WTC11 (cell line): ENCODE measurements at regions not wholly inside any gene's neighbourhood (a gene's known extent, or its start where the extent isn't known, plus 50 kb on each side); places are given as distances from the start of the nearest gene placed in this dataset.
A peak's percentile ranks its signal among the peaks of the same experiment; 100 is the strongest.

Experiments used
- ATAC-seq: fragments of 200-7000 bp; cut with Tn5 transposase; 2 replicates; pipeline ENCODE4 v1.10.0; 2021; ENCODE audit warnings: mild to moderate bottlenecking, moderate library complexity
- CTCF ChIA-PET: fragments of 300-600 bp; sonication (Branson Sonifier 250); formaldehyde crosslinking; loops from one replicate; lab custom pipeline; 2021; ENCODE audit warnings: antibody characterized with exemption; lab: Charles Lee
- POLR2A ChIA-PET: fragments of 350-600 bp; sonication (Branson Sonifier 250); formaldehyde crosslinking; loops from one replicate; lab custom pipeline; 2021; ENCODE audit warnings: antibody characterized with exemption; lab: Charles Lee
- DNase-seq: peaks from one replicate; pipeline ENCODE4 v3.0.0; 2021; ENCODE audit warnings: low spot score
- H3K27ac Mint-ChIP-seq: 2 replicates; pipeline ENCODE4 v1.8.0; 2021; ENCODE audit warnings: mixed read lengths
- H3K27me3 Mint-ChIP-seq: 2 replicates; pipeline ENCODE4 v1.8.0; 2021; ENCODE audit warnings: low read depth, mild to moderate bottlenecking, moderate library complexity, mixed read lengths
- H3K36me3 Mint-ChIP-seq: 2 replicates; pipeline ENCODE4 v1.8.0; 2021; ENCODE audit warnings: mixed read lengths
- H3K4me1 Mint-ChIP-seq: 2 replicates; pipeline ENCODE4 v1.8.0; 2022; ENCODE audit warnings: mixed read lengths
- H3K4me3 Mint-ChIP-seq: 2 replicates; pipeline ENCODE4 v1.8.0; 2021; ENCODE audit warnings: mild to moderate bottlenecking, moderate library complexity, mixed read lengths
- H3K9me3 Mint-ChIP-seq: 2 replicates; pipeline ENCODE4 v1.8.0; 2021; ENCODE audit warnings: mixed read lengths
- ATF1 ChIP-seq: sonication (generic); formaldehyde crosslinking; IDR thresholded peaks from 2 replicates; pipeline ENCODE4 v1.8.1; 2023; ENCODE audit warnings: mild to moderate bottlenecking, moderate library complexity, missing genetic modification reagents
- CDX4 ChIP-seq: fragments of 250-450 bp; sonication (Bioruptor Pico); IDR thresholded peaks from 2 replicates; pipeline ENCODE4 v1.9.0; 2021; ENCODE audit warnings: moderate library complexity, mild to moderate bottlenecking, inconsistent platforms, borderline replicate concordance
- E2F1 ChIP-seq: sonication (generic); formaldehyde crosslinking; IDR thresholded peaks from 2 replicates; pipeline ENCODE4 v1.8.0; 2022; ENCODE audit warnings: mild to moderate bottlenecking, missing genetic modification reagents
- FOXJ3 ChIP-seq: sonication (generic); formaldehyde crosslinking; IDR thresholded peaks from 2 replicates; pipeline ENCODE4 v1.9.0; 2021; ENCODE audit warnings: missing genetic modification reagents, mild to moderate bottlenecking, borderline replicate concordance
- FOXP4 ChIP-seq: sonication (generic); formaldehyde crosslinking; IDR thresholded peaks from 2 replicates; pipeline ENCODE4 v1.8.0; 2022; ENCODE audit warnings: mild to moderate bottlenecking, missing genetic modification reagents
- HMGA2 ChIP-seq: fragments of 250-450 bp; sonication (Bioruptor Pico); IDR thresholded peaks from 2 replicates; pipeline ENCODE4 v1.4.0; 2021; ENCODE audit warnings: mild to moderate bottlenecking, moderate library complexity
- NFYB ChIP-seq: sonication (generic); formaldehyde crosslinking; conservative IDR thresholded peaks from 2 replicates; pipeline ENCODE4 v1.8.0; 2022; ENCODE audit warnings: low read depth, missing genetic modification reagents
- OVOL2 ChIP-seq: fragments of 250-450 bp; sonication (Bioruptor Pico); IDR thresholded peaks from 2 replicates; pipeline ENCODE4 v1.9.0; 2021; ENCODE audit warnings: mild to moderate bottlenecking, borderline replicate concordance
- SMAD3 ChIP-seq: sonication (generic); formaldehyde crosslinking; IDR thresholded peaks from 2 replicates; pipeline ENCODE4 v1.8.0; 2022; ENCODE audit warnings: missing genetic modification reagents, mild to moderate bottlenecking, borderline replicate concordance
- SP1 ChIP-seq: sonication (generic); formaldehyde crosslinking; conservative IDR thresholded peaks from 2 replicates; pipeline ENCODE4 v1.8.1; 2022; ENCODE audit warnings: missing genetic modification reagents
- TP53 ChIP-seq: sonication (generic); formaldehyde crosslinking; IDR thresholded peaks from 2 replicates; pipeline ENCODE4 v1.8.1; 2023; ENCODE audit warnings: mild to moderate bottlenecking, missing genetic modification reagents
- ZBTB21 ChIP-seq: sonication (generic); formaldehyde crosslinking; IDR thresholded peaks from 2 replicates; pipeline ENCODE4 v1.8.1; 2023; ENCODE audit warnings: mild to moderate bottlenecking, missing genetic modification reagents, borderline replicate concordance
- ZNF219 ChIP-seq: sonication (generic); formaldehyde crosslinking; IDR thresholded peaks from 2 replicates; pipeline ENCODE4 v1.8.0; 2023; ENCODE audit warnings: missing genetic modification reagents, mild to moderate bottlenecking, borderline replicate concordance
- ZNF317 ChIP-seq: sonication (generic); formaldehyde crosslinking; IDR thresholded peaks from 2 replicates; pipeline ENCODE4 v1.8.1; 2023; ENCODE audit warnings: low read depth, mild to moderate bottlenecking, moderate library complexity, missing genetic modification reagents, borderline replicate concordance
- TF ChIP-seq, protein P1 (sequence below): fragments of 250-450 bp; sonication (Bioruptor Pico); IDR thresholded peaks from 2 replicates; pipeline ENCODE4 v1.9.0; 2021; ENCODE audit warnings: mild to moderate bottlenecking
- TF ChIP-seq, protein P2 (sequence below): sonication (generic); formaldehyde crosslinking; IDR thresholded peaks from 2 replicates; pipeline ENCODE4 v1.8.1; 2023; ENCODE audit warnings: mild to moderate bottlenecking, missing genetic modification reagents

- 0 out of 2 replicates have a peak, but pooled peaks cover 3% of the 10 kb centered on the region for H3K9me3 Mint-ChIP-seq
- H3K4me1 Mint-ChIP-seq = peaks cover 27% of the 10 kb centered on the region
- CTCF ChIA-PET = no interaction called here
- DNase-seq (no peak), ATAC-seq (no peak)
- H3K36me3 Mint-ChIP-seq = no peaks in the 10 kb centered on the region; the same call in 1 of the 2 replicates
- 0 out of 2 replicates have a peak overlapping the region, but pooled peaks have one; percentile 4 for H3K27ac Mint-ChIP-seq
- POLR2A ChIA-PET = no interaction called here
- H3K27me3 Mint-ChIP-seq = no peaks in the 10 kb centered on the region
- H3K4me3 Mint-ChIP-seq = no peak overlapping the region
- TF ChIP-seq ZNF317 = no peak
- TF ChIP-seq ATF1 (CRISPR knock-in tag) = no peak
- no peak for TF ChIP-seq SP1
- TF ChIP-seq FOXJ3 (CRISPR knock-in tag) = no peak
Observed at GRCh38 chr6:155882527-155883333, 427.1 kb upstream of the NOX3 start.

- Mint-ChIP-seq H3K36me3 (no peaks in the 10 kb centered on the region; the same call in 1 of the 2 replicates), H3K4me3 (no peak overlapping the region), H3K4me1 (peaks cover 20% of the 10 kb centered on the region), H3K9me3 (0 out of 2 replicates have a peak, but pooled peaks cover 3% of the 10 kb centered on the region), H3K27ac (no peak overlapping the region), H3K27me3 (no peaks in the 10 kb centered on the region)
- ChIA-PET POLR2A (no interaction called here), CTCF (no interaction called here)
- no peak for DNase-seq
- TF ChIP-seq, protein P1, sequence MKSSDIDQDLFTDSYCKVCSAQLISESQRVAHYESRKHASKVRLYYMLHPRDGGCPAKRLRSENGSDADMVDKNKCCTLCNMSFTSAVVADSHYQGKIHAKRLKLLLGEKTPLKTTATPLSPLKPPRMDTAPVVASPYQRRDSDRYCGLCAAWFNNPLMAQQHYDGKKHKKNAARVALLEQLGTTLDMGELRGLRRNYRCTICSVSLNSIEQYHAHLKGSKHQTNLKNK (CRISPR knock-in tag) = no peak
- TF ChIP-seq ZBTB21 (CRISPR knock-in tag) (no peak), FOXP4 (CRISPR knock-in tag) (no peak), OVOL2 (CRISPR knock-in tag) (no peak), CDX4 (CRISPR knock-in tag) (no peak), HMGA2 (CRISPR knock-in tag) (no peak), TP53 (CRISPR knock-in tag) (no peak), E2F1 (CRISPR knock-in tag) (no peak), ZNF219 (CRISPR knock-in tag) (no peak), NFYB (CRISPR knock-in tag) (no peak), SMAD3 (CRISPR knock-in tag) (no peak)
- TF ChIP-seq, protein P2, sequence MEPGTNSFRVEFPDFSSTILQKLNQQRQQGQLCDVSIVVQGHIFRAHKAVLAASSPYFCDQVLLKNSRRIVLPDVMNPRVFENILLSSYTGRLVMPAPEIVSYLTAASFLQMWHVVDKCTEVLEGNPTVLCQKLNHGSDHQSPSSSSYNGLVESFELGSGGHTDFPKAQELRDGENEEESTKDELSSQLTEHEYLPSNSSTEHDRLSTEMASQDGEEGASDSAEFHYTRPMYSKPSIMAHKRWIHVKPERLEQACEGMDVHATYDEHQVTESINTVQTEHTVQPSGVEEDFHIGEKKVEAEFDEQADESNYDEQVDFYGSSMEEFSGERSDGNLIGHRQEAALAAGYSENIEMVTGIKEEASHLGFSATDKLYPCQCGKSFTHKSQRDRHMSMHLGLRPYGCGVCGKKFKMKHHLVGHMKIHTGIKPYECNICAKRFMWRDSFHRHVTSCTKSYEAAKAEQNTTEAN (CRISPR knock-in tag) = no peak
- no peak; the same call in 1 of the 2 replicates for ATAC-seq
Observed at GRCh38 chr6:155881826-155882526, 426.3 kb upstream of the NOX3 start.
